ENCODE measurements at regions not wholly inside any gene's neighbourhood (a gene's known extent, or its start where the extent isn't known, plus 50 kb on each side); places are given as distances from the start of the nearest gene placed in this dataset.
"Not testable (repeated sequence)": the region's sequence is repeated elsewhere in the genome, so short reads cannot be mapped to it uniquely, and the experiment has no call there.

DNA sequence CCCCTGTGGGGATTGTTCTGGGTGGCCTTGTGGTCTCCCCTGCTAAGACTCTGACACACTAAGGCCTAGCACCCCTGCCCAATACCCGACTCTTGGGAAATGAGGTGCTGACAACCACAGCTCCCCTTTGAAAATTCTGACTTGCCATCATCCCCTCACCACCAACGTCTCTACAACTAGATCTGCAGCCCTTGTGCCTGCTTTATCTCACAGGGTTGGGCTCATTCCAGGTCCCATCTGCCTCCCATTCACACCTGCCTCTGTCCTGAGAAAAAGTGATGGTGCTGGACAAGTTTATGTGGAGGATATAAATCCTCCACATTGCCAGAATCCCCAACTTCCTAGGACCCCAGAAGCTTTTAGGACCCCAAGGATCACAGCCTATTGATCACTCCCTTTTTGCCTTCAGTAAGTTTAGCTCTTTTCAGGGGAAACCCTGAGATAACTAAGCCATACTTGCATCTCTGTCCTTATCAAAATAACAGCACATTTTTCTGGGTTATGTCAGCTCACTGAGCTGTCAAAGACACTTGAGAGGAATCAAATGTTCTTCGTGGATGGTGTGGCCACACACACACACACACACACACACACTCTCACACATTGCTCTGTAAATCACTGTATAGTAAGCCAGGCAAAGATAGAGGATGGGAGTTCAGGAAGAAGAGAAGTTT, 136.8 kb upstream of the CES5A start:
- FAIRE-seq: no peak

DNA sequence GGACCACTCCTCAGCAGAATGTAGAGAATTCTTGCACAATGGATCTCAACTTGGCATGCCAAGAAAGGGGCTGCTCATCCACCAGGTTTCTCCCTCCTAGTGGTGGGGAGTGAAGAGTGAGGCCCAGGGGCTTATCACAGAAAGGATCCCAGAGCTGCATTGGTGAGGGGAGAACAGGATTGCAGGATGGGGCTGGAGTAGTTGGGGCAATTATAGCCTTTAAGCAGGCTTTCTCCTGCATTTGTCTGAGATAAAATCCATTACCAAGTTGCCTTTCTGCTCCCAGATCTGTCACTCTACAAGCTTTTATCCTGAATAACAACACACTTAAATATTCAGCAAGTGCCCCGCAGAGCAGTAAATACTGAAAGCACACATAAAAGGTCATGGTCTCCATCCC, 130.8 kb upstream of the CES5A start:
- no peak for FAIRE-seq

DNA sequence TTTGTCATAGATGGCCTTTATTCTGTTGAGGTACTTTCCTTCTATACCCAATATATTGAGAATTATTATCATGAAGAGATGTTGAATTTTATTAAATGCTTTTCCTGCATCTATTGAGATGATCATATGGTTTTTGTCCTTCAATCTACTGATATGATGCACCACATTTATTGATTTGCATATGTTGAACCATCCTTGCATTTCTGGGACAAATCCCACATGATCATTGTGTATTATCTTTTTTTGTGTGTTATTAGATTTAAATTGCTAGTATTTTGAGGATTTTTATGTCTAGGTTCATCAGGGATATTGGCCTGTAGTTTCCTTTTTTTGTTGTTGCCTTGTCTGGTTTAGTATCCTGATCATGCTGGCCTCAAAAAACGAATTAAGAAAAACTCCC, 124.5 kb upstream of the CES5A start:
- no peak for FAIRE-seq

DNA sequence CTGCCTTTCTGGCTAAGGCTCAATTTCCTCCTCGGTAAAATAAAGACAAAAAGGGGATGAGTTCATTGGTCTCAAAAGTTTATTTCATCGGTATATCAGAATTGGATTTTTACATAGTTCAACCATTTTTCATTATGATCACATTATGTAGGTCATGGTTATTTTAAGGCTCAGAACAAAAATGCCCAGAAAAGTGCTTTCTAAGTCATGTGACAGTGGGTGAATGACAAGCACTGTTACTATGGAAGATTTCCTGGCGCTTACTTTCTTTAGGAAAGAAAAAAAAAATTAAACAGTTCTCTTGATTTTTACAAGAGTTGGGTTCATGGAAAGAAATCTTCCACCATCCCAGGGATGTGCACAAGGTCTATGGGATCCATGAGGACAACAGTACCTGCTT, 117.9 kb upstream of the CES5A start:
- no peak for FAIRE-seq

DNA sequence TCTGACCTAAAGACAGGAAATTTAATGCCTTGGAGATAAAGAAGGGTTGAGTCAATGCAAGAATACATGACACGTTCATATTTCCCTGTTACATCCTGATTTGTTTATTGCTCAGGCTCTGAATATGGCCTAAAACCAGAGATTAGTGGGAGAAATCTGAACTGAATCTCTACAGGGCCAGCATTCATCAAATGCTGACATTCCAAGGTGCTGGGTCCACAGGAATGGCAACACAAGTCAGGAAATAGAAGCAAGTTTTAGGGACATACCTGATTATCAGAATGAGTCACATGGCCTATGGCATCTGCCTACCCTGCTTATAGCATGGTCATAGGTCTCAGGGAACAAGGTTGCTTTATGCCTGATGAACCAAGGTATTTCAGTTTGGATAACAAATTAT, 117.4 kb upstream of the CES5A start:
- FAIRE-seq: no peak

DNA sequence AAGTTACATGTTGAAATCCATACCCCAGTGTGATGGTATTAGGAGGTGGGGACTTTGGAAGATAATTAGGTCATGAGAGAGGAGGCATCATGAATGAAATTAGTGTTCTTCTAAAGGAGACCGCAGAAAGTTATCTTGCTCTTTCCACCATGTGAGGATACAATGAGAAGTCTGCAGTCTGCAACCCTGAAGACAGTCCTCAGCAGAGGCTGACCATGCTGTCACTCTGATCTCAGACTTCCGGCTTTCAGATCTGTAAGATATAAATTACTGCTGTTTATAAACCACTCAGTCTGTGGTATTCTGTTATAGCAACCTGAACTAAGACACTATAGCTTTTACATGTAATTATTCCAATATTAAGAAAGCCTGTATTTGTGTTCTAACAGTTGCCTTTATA, 116.7 kb upstream of the CES5A start:
- FAIRE-seq: no peak

DNA sequence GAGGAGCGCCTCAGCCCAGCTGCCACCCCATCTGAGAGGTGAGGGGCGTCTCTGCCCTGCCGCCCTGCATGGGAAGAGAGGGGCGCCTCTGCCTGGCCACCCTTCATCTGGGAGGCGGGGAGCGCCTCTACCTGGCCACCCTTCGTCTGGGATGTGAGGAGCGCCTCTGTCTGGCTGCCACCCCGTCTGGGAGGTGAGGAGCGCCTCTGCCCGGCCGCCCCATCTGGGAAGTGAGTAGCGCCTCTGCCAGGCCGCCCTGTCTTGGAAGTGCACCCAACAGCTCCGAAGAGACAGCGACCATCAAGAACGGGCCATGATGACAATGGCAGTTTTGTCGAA, 114.4 kb upstream of the CES5A start:
- FAIRE-seq: no peak

DNA sequence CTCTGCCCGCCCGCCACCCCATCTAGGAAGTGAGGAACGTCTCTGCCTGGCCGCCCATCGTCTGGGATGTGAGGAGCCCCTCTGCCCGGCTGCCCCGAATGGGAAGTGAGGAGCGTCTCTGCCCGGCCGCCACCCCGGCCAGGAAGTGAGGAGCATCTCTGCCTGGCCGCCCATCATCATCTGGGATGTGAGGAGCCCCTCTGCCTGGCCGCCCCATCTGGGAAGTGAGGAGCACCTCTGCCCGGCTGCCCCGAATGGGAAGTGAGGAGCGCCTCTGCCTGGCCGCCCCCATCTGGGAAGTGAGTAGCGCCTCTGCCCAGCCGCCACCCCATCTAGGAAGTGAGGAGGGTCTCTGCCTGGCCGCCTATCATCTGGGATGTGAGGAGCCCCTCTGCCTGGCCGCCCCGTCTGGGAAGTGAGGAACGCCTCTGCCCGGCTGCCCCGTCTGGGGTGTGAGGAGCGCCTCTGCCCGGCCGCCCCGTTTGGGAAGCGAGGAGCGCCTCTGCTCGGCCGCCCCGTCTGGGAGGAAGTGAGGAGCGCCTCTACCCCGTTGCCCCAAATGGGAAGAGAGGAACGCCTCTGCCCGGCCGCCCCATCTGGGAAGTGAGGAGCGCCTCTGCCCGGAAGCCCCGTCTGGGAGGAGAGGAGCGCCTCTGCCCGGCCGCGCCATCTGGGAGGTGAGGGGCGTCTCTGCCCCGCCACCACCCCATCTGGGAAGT, 113.8 kb upstream of the CES5A start:
- not testable (repeated sequence) for FAIRE-seq

DNA sequence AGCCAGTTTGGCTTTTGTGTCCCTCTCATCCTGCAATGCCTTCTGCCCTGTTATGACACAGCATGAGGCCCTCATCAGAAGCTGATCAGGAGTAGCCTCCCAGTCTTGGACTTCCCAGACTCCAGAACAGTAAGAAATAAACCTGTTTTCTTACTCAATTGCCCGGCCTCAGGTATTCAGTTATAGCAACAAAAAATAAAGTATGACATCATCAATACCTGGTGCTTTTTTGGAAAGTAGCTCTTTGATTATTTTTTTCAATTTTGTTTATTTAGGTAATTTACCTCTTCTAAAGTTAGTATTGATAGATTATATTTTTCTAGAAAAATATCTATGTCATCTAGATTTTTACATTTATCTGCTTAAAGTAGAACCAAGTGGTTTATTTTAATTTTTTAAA, 112.8 kb upstream of the CES5A start:
- FAIRE-seq: no peak

DNA sequence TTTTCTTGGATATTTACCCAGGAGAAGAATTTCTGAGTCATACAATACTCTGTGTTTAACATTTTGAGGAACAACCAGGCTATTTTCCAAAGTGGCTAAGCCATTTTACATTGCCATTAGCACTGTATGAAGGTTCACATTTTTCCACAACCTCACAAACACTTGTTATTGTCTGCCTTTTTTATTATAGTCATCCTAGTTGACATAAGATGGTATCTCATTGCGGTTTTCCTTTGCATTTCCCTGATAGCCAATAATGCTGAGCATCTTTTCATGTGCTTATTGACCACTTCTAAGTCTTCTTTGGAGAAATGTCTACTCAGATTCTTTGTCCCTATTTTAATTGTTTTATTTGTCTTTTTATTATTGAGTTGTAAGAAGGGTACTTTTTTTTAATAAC, 107.4 kb upstream of the CES5A start:
- FAIRE-seq: no peak

DNA sequence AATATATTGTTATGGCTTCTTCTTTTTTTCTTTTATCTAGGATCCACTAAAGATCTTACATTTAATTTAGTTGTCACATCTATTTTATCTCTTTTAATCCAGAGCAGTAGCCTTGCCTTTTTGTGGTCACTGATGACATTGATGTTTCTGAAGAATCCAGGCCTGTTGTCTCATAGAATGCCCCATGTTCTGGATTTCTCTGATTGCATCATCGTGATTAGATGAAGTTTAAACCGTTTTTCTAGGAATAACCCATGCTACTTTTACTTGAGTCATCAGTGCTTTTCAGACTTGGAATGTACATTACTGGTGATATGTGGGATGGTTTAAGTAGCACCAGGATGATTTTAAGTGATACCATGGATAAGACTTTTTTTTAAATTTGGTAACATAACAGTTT, 106.4 kb upstream of the CES5A start:
- FAIRE-seq: no peak

DNA sequence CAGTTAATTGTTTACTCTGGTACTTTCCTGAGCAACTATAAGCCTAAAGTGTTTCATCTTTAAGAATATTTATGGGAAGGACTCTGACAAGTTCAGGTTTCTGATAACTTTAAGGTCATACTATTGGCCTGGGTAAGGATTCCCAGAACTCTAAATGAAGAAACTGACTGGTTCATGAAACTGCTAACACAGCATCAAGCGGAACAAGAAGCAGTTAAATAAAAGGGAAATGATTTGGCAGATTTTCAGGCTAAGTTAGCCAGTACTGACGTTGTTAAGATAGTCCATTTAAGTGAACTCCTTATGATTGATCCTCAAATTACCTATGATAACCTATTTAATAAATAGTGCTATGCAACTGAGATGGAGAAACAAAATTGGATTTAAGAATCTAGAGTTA, 101.6 kb upstream of the CES5A start:
- FAIRE-seq: no peak

DNA sequence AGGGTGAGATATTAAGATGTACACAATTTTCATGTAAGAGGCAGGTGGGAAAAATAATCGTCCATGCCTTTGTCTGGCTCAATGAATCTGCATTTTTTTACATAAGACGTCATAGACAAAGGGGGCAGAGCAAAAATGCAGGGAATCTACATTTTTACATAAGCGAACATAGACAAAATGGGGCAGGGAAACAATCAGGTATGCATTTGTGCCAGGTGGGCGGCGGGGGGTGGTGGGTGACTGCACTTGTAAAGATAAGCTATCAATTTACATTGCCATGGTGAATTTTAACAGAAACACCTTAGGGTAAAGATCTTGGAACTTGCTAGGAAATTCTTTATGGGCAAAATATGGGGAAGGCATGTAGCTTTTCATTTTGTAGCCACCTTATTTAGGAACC, 96.3 kb upstream of the CES5A start:
- no peak for FAIRE-seq

DNA sequence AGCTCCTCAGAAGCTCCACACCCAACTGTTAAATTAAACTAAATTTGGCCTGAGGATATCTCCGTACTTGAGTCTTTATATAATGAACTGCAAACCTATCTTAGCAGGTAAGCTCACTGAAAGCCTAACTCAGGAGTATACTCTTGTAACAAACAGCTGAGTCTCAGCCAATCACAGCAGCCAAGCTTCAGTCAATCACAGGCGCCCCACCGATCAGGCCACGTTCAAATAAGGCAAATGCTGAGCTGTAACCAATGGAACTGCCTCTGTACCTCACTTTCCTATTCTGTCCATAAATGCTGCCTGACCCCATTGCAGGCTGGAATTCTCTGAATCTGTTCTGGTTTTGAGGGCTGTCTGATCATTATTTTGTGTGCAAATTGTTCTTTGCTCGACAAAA, 93.0 kb upstream of the CES5A start:
- no peak for FAIRE-seq

DNA sequence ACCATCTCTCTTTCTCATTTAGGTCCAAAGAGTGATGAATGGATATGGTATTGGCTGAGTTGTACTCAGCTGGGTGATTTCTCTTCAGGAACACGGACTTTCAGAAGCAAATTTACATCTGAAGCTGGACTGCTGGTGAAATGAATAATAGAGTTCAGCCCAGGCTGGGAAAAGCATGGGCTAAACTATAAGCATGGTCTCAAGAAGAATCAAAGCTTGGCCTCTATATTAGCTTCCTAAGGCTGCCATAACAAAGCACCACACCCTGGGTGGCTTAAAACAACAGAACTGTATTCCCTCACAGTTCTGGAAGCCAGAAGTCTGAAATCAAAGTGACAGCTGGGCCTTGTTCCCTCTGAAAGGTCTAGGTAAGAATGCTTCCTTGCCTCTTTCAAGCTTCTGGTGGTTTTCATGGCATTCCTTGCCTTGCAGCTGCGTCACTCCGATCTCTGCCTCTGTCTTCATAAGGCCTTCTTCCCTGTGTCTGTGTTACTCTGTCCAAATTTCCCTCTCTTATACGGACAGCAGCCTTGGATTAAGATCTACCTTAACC, 89.8 kb upstream of the CES5A start:
- FAIRE-seq: no peak

DNA sequence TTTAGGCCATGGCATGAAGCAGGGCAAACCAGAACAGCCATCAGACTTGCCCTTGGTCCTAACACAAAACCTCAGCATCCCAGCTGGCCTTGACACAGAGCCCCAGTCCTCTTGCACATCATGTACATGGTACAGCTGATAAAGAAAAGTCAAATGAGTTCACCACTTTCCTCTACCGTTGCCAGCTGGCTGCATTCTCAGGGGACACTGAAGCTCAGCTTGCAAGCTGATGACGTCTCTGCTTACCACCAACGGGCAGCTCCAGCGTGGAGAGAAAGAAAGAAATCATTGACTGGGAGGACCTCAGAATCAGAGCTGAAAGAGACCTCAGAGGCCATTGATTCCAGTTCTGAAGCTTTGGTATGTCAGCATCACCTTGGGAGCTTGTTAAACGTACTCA, 80.7 kb upstream of the CES5A start:
- FAIRE-seq: no peak

DNA sequence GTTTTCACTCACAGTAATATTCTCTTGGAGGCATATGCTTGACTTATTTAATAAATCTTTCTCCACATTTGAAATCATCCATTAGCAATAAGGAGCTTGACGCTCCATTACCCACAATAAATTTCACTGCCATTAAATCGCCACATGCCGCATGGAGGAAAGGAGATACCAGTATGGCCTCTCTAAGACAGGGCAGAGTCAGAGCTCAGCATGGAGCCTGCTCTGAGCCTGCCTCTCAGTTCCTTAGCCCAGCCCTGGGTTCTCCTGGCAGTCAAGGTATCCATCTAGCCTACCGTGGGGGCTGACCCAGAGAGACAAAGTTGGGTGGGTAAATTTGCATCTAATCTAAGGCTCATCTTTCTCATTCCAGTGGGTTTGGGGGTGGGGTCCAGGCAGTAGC, 80.3 kb upstream of the CES5A start:
- no peak for FAIRE-seq

DNA sequence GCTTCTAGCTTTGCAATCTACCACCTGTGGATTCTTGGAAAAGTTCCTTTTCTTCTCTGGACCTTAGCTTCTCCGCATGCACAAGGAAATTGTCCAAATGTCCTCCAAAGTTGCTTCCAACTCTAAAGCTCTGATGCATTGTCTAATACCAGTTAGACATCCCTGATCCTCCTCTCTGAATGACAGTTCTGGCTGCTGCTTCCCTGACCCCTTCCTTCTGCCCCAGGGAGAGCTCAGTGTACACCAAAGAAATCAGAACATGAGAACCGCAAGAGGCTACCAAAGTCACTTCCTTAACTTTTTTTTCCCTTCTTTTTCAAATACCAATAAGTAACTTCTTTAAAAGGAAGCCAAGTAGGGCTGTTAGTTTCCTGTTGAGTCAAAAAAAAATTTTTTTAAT, 79.7 kb upstream of the CES5A start:
- FAIRE-seq: no peak

DNA sequence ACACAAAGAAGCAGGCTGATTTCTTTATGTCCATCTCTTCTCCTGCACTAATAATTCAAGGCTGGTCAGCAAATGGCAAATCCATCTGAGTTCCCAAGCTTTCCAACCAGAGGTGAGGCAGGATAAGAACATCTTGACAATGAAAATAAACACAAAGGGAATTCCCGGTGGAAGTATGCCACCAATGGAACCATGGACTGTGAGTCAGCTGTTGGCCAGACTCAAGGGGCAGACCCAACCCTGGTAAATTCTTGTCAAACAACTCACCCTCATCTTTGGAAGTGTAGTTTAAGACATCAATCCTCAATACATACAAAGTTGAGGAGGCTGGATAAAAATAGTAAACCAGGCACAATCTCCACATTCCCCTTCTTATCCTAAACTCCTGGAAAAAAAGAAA, 74.3 kb upstream of the CES5A start:
- no peak for FAIRE-seq

DNA sequence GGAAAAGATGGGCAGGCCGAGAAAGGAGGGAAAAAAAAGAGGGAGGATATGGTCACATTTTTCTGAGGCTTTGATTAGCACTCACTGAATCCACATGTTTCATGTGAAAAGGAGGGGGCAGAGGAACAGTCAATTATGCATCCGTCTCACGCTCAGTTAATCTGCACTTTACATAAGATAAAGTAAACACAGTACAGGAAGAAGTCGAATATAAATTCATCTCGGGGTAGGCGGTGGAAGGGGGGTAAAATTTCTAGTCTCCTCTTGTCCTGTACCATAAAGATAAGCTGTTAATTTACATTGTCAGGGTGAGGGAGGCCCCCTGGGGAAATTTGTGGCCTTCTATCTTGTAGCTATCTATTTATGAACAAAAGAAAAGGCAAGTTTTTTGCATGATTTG, 73.1 kb upstream of the CES5A start:
- FAIRE-seq: no peak

DNA sequence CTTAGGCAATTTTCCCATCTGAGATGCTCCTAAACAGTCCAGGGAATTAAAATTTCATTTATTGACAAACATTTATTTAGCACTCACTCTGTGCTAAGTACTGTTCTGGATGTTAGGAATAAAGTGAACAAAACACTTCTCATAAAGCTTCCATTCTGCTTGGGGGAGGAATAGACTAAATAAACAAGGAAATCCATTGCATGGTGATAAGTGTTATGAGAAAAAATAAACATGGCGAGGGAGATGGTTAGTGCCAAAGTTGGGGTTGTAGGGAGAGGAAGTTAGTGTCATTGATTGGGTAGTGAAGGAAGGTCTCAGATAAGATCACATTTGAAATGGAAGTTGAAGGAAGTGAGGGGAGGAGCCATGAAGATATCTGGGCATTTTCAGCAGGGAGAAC, 72.2 kb upstream of the CES5A start:
- FAIRE-seq: no peak

DNA sequence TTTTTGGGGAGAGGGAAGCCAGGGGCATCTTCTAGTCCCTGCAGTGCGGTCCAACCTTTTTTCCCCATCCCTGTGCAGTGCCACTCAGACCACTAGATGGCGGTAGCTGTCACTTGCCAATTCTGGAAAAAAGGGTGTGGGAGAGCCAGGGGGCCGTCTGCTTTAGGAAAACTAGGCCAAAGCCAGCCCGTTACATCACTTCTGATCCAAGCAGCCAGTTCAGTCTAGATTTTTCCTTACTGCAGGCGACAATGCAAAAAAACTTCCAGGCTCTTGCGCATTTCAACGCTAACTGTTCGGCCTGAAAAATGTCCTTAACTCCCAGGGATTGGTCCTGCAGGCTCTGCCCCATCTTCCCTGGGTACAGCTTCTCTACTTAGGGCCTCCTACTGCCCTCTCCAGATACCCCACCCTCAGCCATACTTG, 69.2 kb upstream of the CES5A start:
- no peak for FAIRE-seq

DNA sequence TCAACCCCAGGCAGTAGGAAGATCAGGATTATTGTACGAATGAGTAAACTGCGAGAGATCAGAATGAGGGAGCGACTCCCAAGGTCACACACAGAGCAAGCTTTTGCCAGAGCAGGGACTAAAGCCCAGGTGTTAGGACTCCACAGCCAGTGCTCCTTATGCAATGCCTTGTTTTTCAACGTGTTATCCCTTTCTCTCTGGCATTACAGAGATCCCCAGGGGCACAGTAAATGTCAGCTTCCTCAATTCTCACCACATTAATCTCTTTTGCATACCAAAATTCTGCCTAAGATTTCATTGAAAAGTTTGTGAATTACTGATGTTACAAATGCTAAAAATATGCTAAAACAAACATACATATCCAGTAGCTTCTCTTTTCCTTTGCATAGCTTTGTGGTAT, 68.1 kb upstream of the CES5A start:
- FAIRE-seq: no peak

DNA sequence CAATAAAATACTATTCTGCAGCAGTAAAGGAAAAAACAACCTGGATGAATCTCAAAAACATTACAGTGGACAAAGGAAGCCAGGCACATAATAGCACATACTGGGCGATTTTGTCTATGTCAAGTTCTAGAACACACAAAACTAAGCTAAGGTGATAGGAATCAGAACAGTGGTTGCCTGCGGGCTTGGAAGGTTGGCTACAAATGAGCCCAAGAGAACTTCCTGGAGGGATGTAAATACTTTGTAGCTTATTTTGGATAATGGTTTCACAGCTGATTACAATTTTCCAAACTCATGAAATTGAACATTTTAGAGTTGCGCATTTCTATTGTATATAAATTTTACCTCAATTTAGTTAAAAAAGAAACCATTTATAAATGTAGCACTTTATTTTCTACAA, 67.6 kb upstream of the CES5A start:
- no peak for FAIRE-seq

DNA sequence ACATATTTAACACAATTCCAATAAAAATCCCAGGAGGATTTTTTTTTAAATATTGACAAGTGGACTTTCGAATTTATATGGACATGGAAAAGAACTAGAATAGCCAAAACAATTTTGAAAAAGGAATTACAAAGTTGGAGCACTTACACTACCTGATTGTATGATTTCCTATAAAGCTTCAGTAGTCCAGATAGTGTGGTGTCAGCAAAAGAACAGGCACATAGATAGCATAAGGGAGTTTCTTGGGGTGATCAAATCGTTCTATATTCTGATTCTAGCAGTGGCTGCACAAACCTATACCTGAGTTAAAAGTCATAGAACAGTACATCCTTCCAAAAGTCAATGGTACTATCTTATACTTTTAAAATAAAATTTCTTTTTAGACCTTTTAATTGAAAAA, 66.4 kb upstream of the CES5A start:
- no peak for FAIRE-seq

Measured in islet of Langerhans (tissue), 1 donor.